H1 (cell line): ENCODE measurements at regions not wholly inside any gene's neighbourhood (a gene's known extent, or its start where the extent isn't known, plus 50 kb on each side); places are given as distances from the start of the nearest gene placed in this dataset.

Experiments
- CTCF ChIA-PET: fragments of 300-600 bp; sonication (Branson Sonifier 250); formaldehyde crosslinking; loops from one replicate; lab custom pipeline; 2021; ENCODE audit not compliant: partially characterized antibody; lab: Charles Lee
- POLR2A ChIA-PET: fragments of 300-600 bp; sonication (Branson Sonifier 250); formaldehyde crosslinking; loops from one replicate; lab custom pipeline; 2021; ENCODE audit warnings: inconsistent platforms; ENCODE audit not compliant: partially characterized antibody; lab: Charles Lee
- DNase-seq, 2 experiments: peaks; one replicate each; pipeline versions ENCODE4 v3.0.0 to v3.0.0-alpha.2; 2010 to 2022; ENCODE audit warnings: low spot score in 2 of 2, low read depth in 1 of 2, mixed read lengths in 1 of 2
- FAIRE-seq: peaks from 2 replicates; lab custom pipeline; 2011; peaks lifted over from hg19 to GRCh38; lab: Jason Lieb, UNC
- H2AFZ ChIP-seq: 2 replicates; pipeline ENCODE4 v1.8.1; 2012; ENCODE audit warnings: low read length, inconsistent platforms
- H2AK5ac ChIP-seq: 2 replicates; pipeline ENCODE4 v1.6.1; 2013; ENCODE audit warnings: low read depth, low read length
- H2BK120ac ChIP-seq: replicated peaks from 2 replicates; pipeline ENCODE3; 2013; ENCODE audit warnings: low read depth, low read length, inconsistent platforms
- H2BK12ac ChIP-seq: 2 replicates; pipeline ENCODE4 v1.6.1; 2013; ENCODE audit warnings: low read depth, low read length
- H2BK15ac ChIP-seq: 2 replicates; pipeline ENCODE4 v1.6.1; 2013; ENCODE audit warnings: low read length
- H2BK20ac ChIP-seq: 2 replicates; pipeline ENCODE4 v1.6.1; 2013; ENCODE audit warnings: low read length
- H2BK5ac ChIP-seq: 2 replicates; pipeline ENCODE4 v1.6.1; 2013; ENCODE audit warnings: low read depth, low read length
- H3K14ac ChIP-seq: 2 replicates; pipeline ENCODE4 v1.6.1; 2013; ENCODE audit warnings: inconsistent platforms; ENCODE audit not compliant: insufficient read length
- H3K18ac ChIP-seq: 2 replicates; pipeline ENCODE4 v1.6.1; 2013; ENCODE audit warnings: low read length; ENCODE audit errors: extremely low read depth
- H3K23ac ChIP-seq: 2 replicates; pipeline ENCODE4 v1.6.1; 2013; ENCODE audit warnings: inconsistent platforms; ENCODE audit not compliant: insufficient read length
- H3K23me2 ChIP-seq: 2 replicates; pipeline ENCODE4 v1.6.1; 2013; ENCODE audit warnings: low read depth, low read length
- H3K27ac ChIP-seq: 2 replicates; pipeline ENCODE4 v1.6.1; 2011; ENCODE audit warnings: low read depth, low read length, inconsistent platforms
- H3K27me3 ChIP-seq, 4 experiments: replicated peaks in 1 of 4; 1 replicate in 1 of 4; 2 replicates in 3 of 4; pipeline versions ENCODE4 v1.6.1 to v1.8.1; 2011 to 2013; ENCODE audit warnings: low read length in 3 of 4, mild to moderate bottlenecking in 3 of 4, inconsistent platforms in 2 of 4, mixed read lengths in 2 of 4, moderate library complexity in 1 of 4; ENCODE audit not compliant: control insufficient read depth in 3 of 4, insufficient read depth in 3 of 4; ENCODE audit errors: extremely low read depth in 1 of 4
- H3K36me3 ChIP-seq, 4 experiments: 2 replicates each; pipeline versions ENCODE4 v1.6.1 to v1.8.1; 2011 to 2013; ENCODE audit warnings: mild to moderate bottlenecking in 4 of 4, low read length in 3 of 4, moderate library complexity in 2 of 4, control low read depth in 1 of 4, inconsistent platforms in 1 of 4; ENCODE audit not compliant: insufficient read depth in 4 of 4, control insufficient read depth in 2 of 4
- H3K4ac ChIP-seq: replicated peaks from 2 replicates; pipeline ENCODE3; 2013; ENCODE audit warnings: low read length, low read depth, mixed read lengths, inconsistent platforms; ENCODE audit not compliant: insufficient read length
- H3K4me1 ChIP-seq, 4 experiments: replicated peaks in 1 of 4; 1 replicate in 1 of 4; 2 replicates in 3 of 4; pipeline versions ENCODE4 v1.6.1 to v1.8.1; 2011 to 2013; ENCODE audit warnings: low read length in 3 of 4, inconsistent platforms in 2 of 4, mixed read lengths in 1 of 4; ENCODE audit not compliant: insufficient read depth in 4 of 4, control insufficient read depth in 3 of 4
- H3K4me2 ChIP-seq, 2 experiments: 2 replicates each; pipeline versions ENCODE4 v1.6.1 to v1.8.1; 2011 to 2013; ENCODE audit warnings: low read depth in 2 of 2, low read length in 2 of 2, control low read depth in 1 of 2, inconsistent platforms in 1 of 2, mild to moderate bottlenecking in 1 of 2; ENCODE audit not compliant: insufficient read depth in 1 of 2
- H3K4me3 ChIP-seq, 4 experiments: fragments of 200-600, 300-600 bp in 1 of 4; sonication (generic), shearing (Covaris generic), sonication (Bioruptor Twin) in 1 of 4; 2 replicates each; pipeline versions ENCODE4 v1.5.1 to v1.8.1; 2011 to 2016; ENCODE audit warnings: low read length in 4 of 4, low read depth in 3 of 4, control low read depth in 2 of 4, inconsistent platforms in 2 of 4, mild to moderate bottlenecking in 2 of 4, mixed read lengths in 1 of 4, moderate library complexity in 1 of 4; ENCODE audit not compliant: insufficient read depth in 2 of 4; ENCODE audit errors: extremely low read depth in 1 of 4
- H3K56ac ChIP-seq: replicated peaks from 2 replicates; pipeline ENCODE3; 2013; ENCODE audit warnings: low read depth, mild to moderate bottlenecking, mixed read lengths, low read length, inconsistent platforms; ENCODE audit not compliant: insufficient read length
- H3K79me1 ChIP-seq: 2 replicates; pipeline ENCODE4 v1.6.1; 2013; ENCODE audit warnings: low read depth, low read length, control low read depth
- H3K79me2 ChIP-seq, 2 experiments: 2 replicates each; pipeline versions ENCODE4 v1.6.1 to v1.8.1; 2012 to 2013; ENCODE audit warnings: low read length in 2 of 2, mild to moderate bottlenecking in 2 of 2, inconsistent platforms in 1 of 2; ENCODE audit not compliant: insufficient read depth in 2 of 2, control insufficient read depth in 1 of 2
- H3K9ac ChIP-seq, 4 experiments: replicated peaks in 1 of 4; 1 replicate in 1 of 4; 2 replicates in 3 of 4; pipeline versions ENCODE4 v1.6.1 to v1.8.1; 2011 to 2013; ENCODE audit warnings: low read depth in 3 of 4, low read length in 3 of 4, control low read depth in 2 of 4, mild to moderate bottlenecking in 2 of 4, moderate library complexity in 2 of 4, inconsistent platforms in 1 of 4; ENCODE audit errors: extremely low read depth in 1 of 4
- H3K9me3 ChIP-seq, 2 experiments: 2 replicates each; pipeline versions ENCODE4 v1.6.1 to v1.8.1; 2012 to 2013; ENCODE audit warnings: mild to moderate bottlenecking in 2 of 2, moderate library complexity in 2 of 2, control low read depth in 1 of 2, inconsistent platforms in 1 of 2, low read depth in 1 of 2, low read length in 1 of 2, mixed read lengths in 1 of 2; ENCODE audit not compliant: insufficient read depth in 2 of 2
- H4K20me1 ChIP-seq, 2 experiments: replicated peaks in 1 of 2; 2 replicates each; pipeline versions ENCODE3 to v1.8.1; 2011 to 2013; ENCODE audit warnings: inconsistent platforms in 2 of 2, low read length in 2 of 2, mild to moderate bottlenecking in 1 of 2; ENCODE audit not compliant: insufficient read depth in 2 of 2, control insufficient read depth in 1 of 2
- H4K5ac ChIP-seq: 2 replicates; pipeline ENCODE4 v1.6.1; 2013; ENCODE audit warnings: low read length, low read depth, mixed read lengths, inconsistent platforms; ENCODE audit not compliant: insufficient read length
- H4K8ac ChIP-seq: 2 replicates; pipeline ENCODE4 v1.8.0; 2013; ENCODE audit warnings: mild to moderate bottlenecking, moderate library complexity, low read length, inconsistent platforms; ENCODE audit not compliant: insufficient read depth; ENCODE audit errors: extremely low read depth
- H4K91ac ChIP-seq: replicated peaks from 2 replicates; pipeline ENCODE3; 2013; ENCODE audit warnings: low read length, mixed read lengths, inconsistent platforms; ENCODE audit not compliant: insufficient read length
- CHD1 ChIP-seq: IDR thresholded peaks from 2 replicates; pipeline ENCODE4 v1.6.1; 2012; ENCODE audit warnings: low read depth, low read length, improper control_type of control experiment
- FOSL1 ChIP-seq: IDR thresholded peaks from 2 replicates; pipeline ENCODE4 v1.6.1; 2011; ENCODE audit warnings: mild to moderate bottlenecking, low read depth, low read length, moderate library complexity; ENCODE audit not compliant: insufficient read depth
- HDAC6 ChIP-seq: IDR thresholded peaks from one replicate; pipeline ENCODE4 v1.7.1; 2012; ENCODE audit warnings: low read depth, mild to moderate bottlenecking, inconsistent platforms, low read length, moderate library complexity
- JUN ChIP-seq: IDR thresholded peaks from 2 replicates; pipeline ENCODE4 v1.6.1; 2011; ENCODE audit warnings: low read depth, mild to moderate bottlenecking, improper control_type of control experiment, low read length
- KDM5A ChIP-seq: fragments of 200-600 bp; IDR thresholded peaks from 2 replicates; pipeline ENCODE4 v1.7.1; 2012; ENCODE audit warnings: mild to moderate bottlenecking, low read length, inconsistent platforms, mixed read lengths
- WGBS, 2 experiments: shearing (Covaris generic) in 1 of 2; methylation state at CpG; one replicate each; pipeline versions ENCODE4 v1.1.6 to v1.1.7; 2013 to 2015; ENCODE audit warnings: low lambda C conversion rate in 2 of 2, mixed read lengths in 2 of 2, inconsistent platforms in 1 of 2, low coverage in 1 of 2, missing lambda C conversion rate in 1 of 2; ENCODE audit not compliant: insufficient replicate concordance in 2 of 2, insufficient coverage in 1 of 2, insufficient read length in 1 of 2; ENCODE audit errors: extremely low coverage in 1 of 2, missing lambda C conversion rate in 1 of 2; 5-methylcytosine and 5-hydroxymethylcytosine counted together
- TF ChIP-seq, protein P1 (sequence below): IDR thresholded peaks from 2 replicates; pipeline ENCODE4 v1.6.1; 2012; ENCODE audit warnings: inconsistent platforms

GRCh38 chr10:52526251-52526823 is 212.3 kb downstream of the DKK1 start:
- Histone ChIP-seq H4K91ac (no peak overlapping the region), H4K20me1 (no peaks in the 10 kb centered on the region), H3K36me3 (no peaks in the 10 kb centered on the region), H3K23me2 (no peaks in the 10 kb centered on the region), H2BK20ac (no peak overlapping the region), H3K9ac (no peak overlapping the region), H3K9me3 (no peaks in the 10 kb centered on the region), H4K5ac (no peak overlapping the region), H4K8ac (no peak overlapping the region), H3K56ac (no peak overlapping the region), H2BK12ac (no peak overlapping the region), H3K79me1 (no peaks in the 10 kb centered on the region), H3K14ac (no peak overlapping the region), H3K23ac (no peak overlapping the region), H2AFZ (no peak overlapping the region), H2BK120ac (no peak overlapping the region), H3K4me1 (peaks cover 0 to 3% (median 0%) of the 10 kb centered on the region in 4 experiments; a peak in 1 of 7 replicates), H3K4me3 (no peak overlapping the region), H3K27me3 (no peaks in the 10 kb centered on the region), H2BK5ac (no peak overlapping the region), H3K4me2 (no peak overlapping the region), H2AK5ac (no peak overlapping the region), H3K27ac (no peak overlapping the region), H2BK15ac (no peak overlapping the region), H3K18ac (no peak overlapping the region), H3K4ac (no peak overlapping the region), H3K79me2 (no peaks in the 10 kb centered on the region)
- ChIA-PET POLR2A (no interaction called here), CTCF (interaction anchor here (1.1 kb wide), 1 partner anchor 10 kb away, joined by 4 read pairs; no protein-coding TSS in a partner anchor)
- DNase-seq: no peak
- TF ChIP-seq JUN (no peak), KDM5A (no peak), HDAC6 (no peak), CHD1 (no peak), FOSL1 (no peak)
- TF ChIP-seq, protein P1, sequence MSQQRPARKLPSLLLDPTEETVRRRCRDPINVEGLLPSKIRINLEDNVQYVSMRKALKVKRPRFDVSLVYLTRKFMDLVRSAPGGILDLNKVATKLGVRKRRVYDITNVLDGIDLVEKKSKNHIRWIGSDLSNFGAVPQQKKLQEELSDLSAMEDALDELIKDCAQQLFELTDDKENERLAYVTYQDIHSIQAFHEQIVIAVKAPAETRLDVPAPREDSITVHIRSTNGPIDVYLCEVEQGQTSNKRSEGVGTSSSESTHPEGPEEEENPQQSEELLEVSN: no peak
- WGBS, 2 experiments: 73% methylated on average over 1 of the region's 1 CpG; no CpG with 5 or more reads in 1 of the 2 experiments
- FAIRE-seq: no peak
